SK-N-SH treated with all-trans-retinoic acid at 6 μM for 48 hours (cell line): ENCODE measurements at regions not wholly inside any gene's neighbourhood (a gene's known extent, or its start where the extent isn't known, plus 50 kb on each side); places are given as distances from the start of the nearest gene placed in this dataset.

Source experiments
- ARNTL ChIP-seq: fragments of 450-650 bp; formaldehyde crosslinking; IDR thresholded peaks from 2 replicates; pipeline ENCODE4 v1.5.0; 2020; ENCODE audit warnings: low read depth, mild to moderate bottlenecking, moderate library complexity, borderline replicate concordance
- CSRNP3 ChIP-seq: fragments of 250-450 bp; sonication (Bioruptor Pico); IDR thresholded peaks from 2 replicates; pipeline ENCODE4 v1.5.1; 2021; ENCODE audit warnings: mild to moderate bottlenecking, moderate library complexity
- GLIS3 ChIP-seq: fragments of 250-450 bp; sonication (Bioruptor Pico); IDR thresholded peaks from 2 replicates; pipeline ENCODE4 v1.5.0; 2020; ENCODE audit warnings: mild to moderate bottlenecking, moderate library complexity
- ISL1 ChIP-seq: fragments of 250-450 bp; sonication (Bioruptor Pico); IDR thresholded peaks from 2 replicates; pipeline ENCODE4 v2.1.2; 2022; ENCODE audit warnings: mild to moderate bottlenecking, moderate library complexity
- OSR1 ChIP-seq: fragments of 250-450 bp; sonication (Bioruptor Pico); IDR thresholded peaks from 2 replicates; pipeline ENCODE4 v1.8.0; 2022; ENCODE audit warnings: moderate library complexity, mild to moderate bottlenecking, inconsistent platforms
- POU6F1 ChIP-seq: fragments of 250-450 bp; sonication (Bioruptor Pico); IDR thresholded peaks from 2 replicates; pipeline ENCODE4 v1.8.0; 2021; ENCODE audit warnings: low read depth, mild to moderate bottlenecking, moderate library complexity, borderline replicate concordance
- PPARA ChIP-seq: fragments of 250-450 bp; sonication (Bioruptor Pico); IDR thresholded peaks from 2 replicates; pipeline ENCODE4 v1.5.0; 2020; ENCODE audit warnings: mild to moderate bottlenecking, borderline replicate concordance
- RARB ChIP-seq: fragments of 250-450 bp; sonication (Bioruptor Pico); IDR thresholded peaks from 2 replicates; pipeline ENCODE4 v1.8.0; 2021; ENCODE audit warnings: mild to moderate bottlenecking, moderate library complexity
- SNAI2 ChIP-seq: fragments of 250-450 bp; sonication (Bioruptor Pico); IDR thresholded peaks from 2 replicates; pipeline ENCODE4 v1.5.0; 2020; ENCODE audit warnings: mild to moderate bottlenecking, moderate library complexity
- TOX ChIP-seq: fragments of 250-450 bp; sonication (Bioruptor Pico); IDR thresholded peaks from 2 replicates; pipeline ENCODE4 v1.8.0; 2021; ENCODE audit warnings: mild to moderate bottlenecking, moderate library complexity, borderline replicate concordance
- TSHZ2 ChIP-seq: fragments of 250-450 bp; sonication (Bioruptor Pico); IDR thresholded peaks from 2 replicates; pipeline ENCODE4 v1.5.0; 2020; ENCODE audit warnings: mild to moderate bottlenecking, moderate library complexity
- ZFP30 ChIP-seq: fragments of 450-650 bp; formaldehyde crosslinking; IDR thresholded peaks from 2 replicates; pipeline ENCODE4 v1.5.0; 2022; ENCODE audit warnings: mild to moderate bottlenecking, moderate library complexity
- ZNF565 ChIP-seq: fragments of 450-650 bp; formaldehyde crosslinking; conservative IDR thresholded peaks from 2 replicates; pipeline ENCODE4 v1.5.0; 2020; ENCODE audit warnings: low read depth, mild to moderate bottlenecking, moderate library complexity

- TF ChIP-seq POU6F1 (CRISPR knock-in tag) (no peak), TOX (CRISPR knock-in tag) (no peak), PPARA (CRISPR knock-in tag) (no peak), GLIS3 (no peak), SNAI2 (CRISPR knock-in tag) (no peak), CSRNP3 (no peak), ZFP30 (no peak), RARB (CRISPR knock-in tag) (no peak), OSR1 (no peak), TSHZ2 (no peak), ARNTL (CRISPR knock-in tag) (no peak), ISL1 (CRISPR knock-in tag) (no peak), ZNF565 (no peak)
Observed at GRCh38 chr4:29718136-29718535, 1002.0 kb upstream of the PCDH7 start.
